ENCODE measurements at regions not wholly inside any gene's neighbourhood (a gene's known extent, or its start where the extent isn't known, plus 50 kb on each side); places are given as distances from the start of the nearest gene placed in this dataset.

DNA sequence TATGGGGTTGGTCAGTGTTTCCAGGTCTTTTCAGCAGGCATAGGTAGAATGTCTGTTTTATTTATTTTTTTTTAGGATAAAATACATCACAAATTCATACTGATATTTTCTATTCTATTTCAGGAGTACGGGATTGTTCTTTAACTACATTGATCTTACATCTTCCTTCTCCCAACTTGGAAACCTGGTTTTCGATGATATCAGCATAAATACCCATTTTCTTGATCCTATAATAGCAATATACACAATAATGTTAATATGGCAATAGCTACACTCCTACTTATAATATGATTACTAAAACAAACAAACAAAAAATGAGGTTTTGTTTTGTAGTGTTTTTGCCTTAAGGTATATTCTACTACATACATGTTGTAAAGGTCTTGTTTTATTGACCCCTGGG, 962.4 kb upstream of the GOT2 start:
- TF ChIP-seq, protein P1, sequence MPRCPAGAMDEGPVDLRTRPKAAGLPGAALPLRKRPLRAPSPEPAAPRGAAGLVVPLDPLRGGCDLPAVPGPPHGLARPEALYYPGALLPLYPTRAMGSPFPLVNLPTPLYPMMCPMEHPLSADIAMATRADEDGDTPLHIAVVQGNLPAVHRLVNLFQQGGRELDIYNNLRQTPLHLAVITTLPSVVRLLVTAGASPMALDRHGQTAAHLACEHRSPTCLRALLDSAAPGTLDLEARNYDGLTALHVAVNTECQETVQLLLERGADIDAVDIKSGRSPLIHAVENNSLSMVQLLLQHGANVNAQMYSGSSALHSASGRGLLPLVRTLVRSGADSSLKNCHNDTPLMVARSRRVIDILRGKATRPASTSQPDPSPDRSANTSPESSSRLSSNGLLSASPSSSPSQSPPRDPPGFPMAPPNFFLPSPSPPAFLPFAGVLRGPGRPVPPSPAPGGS (IDR thresholded peaks at IDR 0.05; ENCODE audit: borderline replicate concordance, insufficient read depth, low read depth, low read length, poor library complexity, severe bottlenecking), result no peak
- TF ChIP-seq, protein P2, sequence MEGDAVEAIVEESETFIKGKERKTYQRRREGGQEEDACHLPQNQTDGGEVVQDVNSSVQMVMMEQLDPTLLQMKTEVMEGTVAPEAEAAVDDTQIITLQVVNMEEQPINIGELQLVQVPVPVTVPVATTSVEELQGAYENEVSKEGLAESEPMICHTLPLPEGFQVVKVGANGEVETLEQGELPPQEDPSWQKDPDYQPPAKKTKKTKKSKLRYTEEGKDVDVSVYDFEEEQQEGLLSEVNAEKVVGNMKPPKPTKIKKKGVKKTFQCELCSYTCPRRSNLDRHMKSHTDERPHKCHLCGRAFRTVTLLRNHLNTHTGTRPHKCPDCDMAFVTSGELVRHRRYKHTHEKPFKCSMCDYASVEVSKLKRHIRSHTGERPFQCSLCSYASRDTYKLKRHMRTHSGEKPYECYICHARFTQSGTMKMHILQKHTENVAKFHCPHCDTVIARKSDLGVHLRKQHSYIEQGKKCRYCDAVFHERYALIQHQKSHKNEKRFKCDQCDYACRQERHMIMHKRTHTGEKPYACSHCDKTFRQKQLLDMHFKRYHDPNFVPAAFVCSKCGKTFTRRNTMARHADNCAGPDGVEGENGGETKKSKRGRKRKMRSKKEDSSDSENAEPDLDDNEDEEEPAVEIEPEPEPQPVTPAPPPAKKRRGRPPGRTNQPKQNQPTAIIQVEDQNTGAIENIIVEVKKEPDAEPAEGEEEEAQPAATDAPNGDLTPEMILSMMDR (IDR thresholded peaks at IDR 0.05 in 2 of 3, conservative IDR thresholded peaks at IDR 0.05 in 1 of 3; ENCODE audit: control insufficient read depth in 2 of 3, extremely low read depth in 1 of 3, insufficient read depth in 1 of 3, low read depth in 3 of 3, low read length in 3 of 3), result no peak
- TF ChIP-seq NFIC (IDR thresholded peaks at IDR 0.05; ENCODE audit: low read depth, low read length), result no peak
- TF ChIP-seq, protein P3, sequence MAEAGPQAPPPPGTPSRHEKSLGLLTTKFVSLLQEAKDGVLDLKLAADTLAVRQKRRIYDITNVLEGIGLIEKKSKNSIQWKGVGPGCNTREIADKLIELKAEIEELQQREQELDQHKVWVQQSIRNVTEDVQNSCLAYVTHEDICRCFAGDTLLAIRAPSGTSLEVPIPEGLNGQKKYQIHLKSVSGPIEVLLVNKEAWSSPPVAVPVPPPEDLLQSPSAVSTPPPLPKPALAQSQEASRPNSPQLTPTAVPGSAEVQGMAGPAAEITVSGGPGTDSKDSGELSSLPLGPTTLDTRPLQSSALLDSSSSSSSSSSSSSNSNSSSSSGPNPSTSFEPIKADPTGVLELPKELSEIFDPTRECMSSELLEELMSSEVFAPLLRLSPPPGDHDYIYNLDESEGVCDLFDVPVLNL (IDR thresholded peaks at IDR 0.05; ENCODE audit: low read depth, low read length), result no peak
- TF ChIP-seq POLR2AphosphoS5 (IDR thresholded peaks at IDR 0.05; ENCODE audit: low read length), result no peak
- TF ChIP-seq, protein P4, sequence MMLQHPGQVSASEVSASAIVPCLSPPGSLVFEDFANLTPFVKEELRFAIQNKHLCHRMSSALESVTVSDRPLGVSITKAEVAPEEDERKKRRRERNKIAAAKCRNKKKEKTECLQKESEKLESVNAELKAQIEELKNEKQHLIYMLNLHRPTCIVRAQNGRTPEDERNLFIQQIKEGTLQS (IDR thresholded peaks at IDR 0.05; ENCODE audit: borderline replicate concordance, extremely low read depth, low read depth, low read length), result no peak
- no peak for TF ChIP-seq POLR2A (IDR thresholded peaks at IDR 0.05; ENCODE audit: low read depth, low read length)
- no peak for TF ChIP-seq EGR1 (IDR thresholded peaks at IDR 0.05; ENCODE audit: borderline replicate concordance in 1 of 2, low read depth in 2 of 2, low read length in 2 of 2)
- no peak for TF ChIP-seq JUNB (IDR thresholded peaks at IDR 0.05)
- TF ChIP-seq, protein P5, sequence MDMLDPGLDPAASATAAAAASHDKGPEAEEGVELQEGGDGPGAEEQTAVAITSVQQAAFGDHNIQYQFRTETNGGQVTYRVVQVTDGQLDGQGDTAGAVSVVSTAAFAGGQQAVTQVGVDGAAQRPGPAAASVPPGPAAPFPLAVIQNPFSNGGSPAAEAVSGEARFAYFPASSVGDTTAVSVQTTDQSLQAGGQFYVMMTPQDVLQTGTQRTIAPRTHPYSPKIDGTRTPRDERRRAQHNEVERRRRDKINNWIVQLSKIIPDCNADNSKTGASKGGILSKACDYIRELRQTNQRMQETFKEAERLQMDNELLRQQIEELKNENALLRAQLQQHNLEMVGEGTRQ (IDR thresholded peaks at IDR 0.05; ENCODE audit: borderline replicate concordance, low read depth, low read length), result no peak
- TF ChIP-seq, protein P6, sequence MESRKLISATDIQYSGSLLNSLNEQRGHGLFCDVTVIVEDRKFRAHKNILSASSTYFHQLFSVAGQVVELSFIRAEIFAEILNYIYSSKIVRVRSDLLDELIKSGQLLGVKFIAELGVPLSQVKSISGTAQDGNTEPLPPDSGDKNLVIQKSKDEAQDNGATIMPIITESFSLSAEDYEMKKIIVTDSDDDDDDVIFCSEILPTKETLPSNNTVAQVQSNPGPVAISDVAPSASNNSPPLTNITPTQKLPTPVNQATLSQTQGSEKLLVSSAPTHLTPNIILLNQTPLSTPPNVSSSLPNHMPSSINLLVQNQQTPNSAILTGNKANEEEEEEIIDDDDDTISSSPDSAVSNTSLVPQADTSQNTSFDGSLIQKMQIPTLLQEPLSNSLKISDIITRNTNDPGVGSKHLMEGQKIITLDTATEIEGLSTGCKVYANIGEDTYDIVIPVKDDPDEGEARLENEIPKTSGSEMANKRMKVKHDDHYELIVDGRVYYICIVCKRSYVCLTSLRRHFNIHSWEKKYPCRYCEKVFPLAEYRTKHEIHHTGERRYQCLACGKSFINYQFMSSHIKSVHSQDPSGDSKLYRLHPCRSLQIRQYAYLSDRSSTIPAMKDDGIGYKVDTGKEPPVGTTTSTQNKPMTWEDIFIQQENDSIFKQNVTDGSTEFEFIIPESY (IDR thresholded peaks at IDR 0.05), result no peak
- TF ChIP-seq SIN3A (IDR thresholded peaks at IDR 0.05; ENCODE audit: low read depth, low read length), result no peak
- TF ChIP-seq EZH2 (IDR thresholded peaks at IDR 0.05; ENCODE audit: borderline replicate concordance, control insufficient read depth, low read depth, low read length), result no peak
